Gastroesophageal sphincter (tissue), 3 donors: ENCODE measurements at regions not wholly inside any gene's neighbourhood (a gene's known extent, or its start where the extent isn't known, plus 50 kb on each side); places are given as distances from the start of the nearest gene placed in this dataset.
"Not testable (repeated sequence)": the region's sequence is repeated elsewhere in the genome, so short reads cannot be mapped to it uniquely, and the experiment has no call there.

Experiments
- EP300 ChIP-seq: sonication (generic); formaldehyde crosslinking; IDR thresholded peaks from one replicate; pipeline ENCODE4 v1.6.1; 2017; ENCODE audit warnings: antibody characterized with exemption, mild to moderate bottlenecking
- POLR2A ChIP-seq, 2 donors: fragments of 450-650 bp; IDR thresholded peaks; one replicate each; pipeline ENCODE4 v1.6.1; 2017; ENCODE audit warnings: antibody characterized with exemption in 2 of 2, mild to moderate bottlenecking in 2 of 2, moderate library complexity in 1 of 2
- POLR2AphosphoS5 ChIP-seq: sonication (generic); formaldehyde crosslinking; IDR thresholded peaks from one replicate; pipeline ENCODE4 v1.6.1; 2017; ENCODE audit warnings: antibody characterized with exemption
- TF ChIP-seq, protein P1 (sequence below), 4 experiments: fragments of 200-600 bp in 2 of 4; fragments of 450-650 bp in 2 of 4; sonication (generic) in 1 of 4; IDR thresholded peaks; one replicate each; pipeline ENCODE4 v1.5.1; 2017 to 2019; ENCODE audit warnings: antibody characterized with exemption in 4 of 4, mild to moderate bottlenecking in 2 of 4, moderate library complexity in 2 of 4

DNA sequence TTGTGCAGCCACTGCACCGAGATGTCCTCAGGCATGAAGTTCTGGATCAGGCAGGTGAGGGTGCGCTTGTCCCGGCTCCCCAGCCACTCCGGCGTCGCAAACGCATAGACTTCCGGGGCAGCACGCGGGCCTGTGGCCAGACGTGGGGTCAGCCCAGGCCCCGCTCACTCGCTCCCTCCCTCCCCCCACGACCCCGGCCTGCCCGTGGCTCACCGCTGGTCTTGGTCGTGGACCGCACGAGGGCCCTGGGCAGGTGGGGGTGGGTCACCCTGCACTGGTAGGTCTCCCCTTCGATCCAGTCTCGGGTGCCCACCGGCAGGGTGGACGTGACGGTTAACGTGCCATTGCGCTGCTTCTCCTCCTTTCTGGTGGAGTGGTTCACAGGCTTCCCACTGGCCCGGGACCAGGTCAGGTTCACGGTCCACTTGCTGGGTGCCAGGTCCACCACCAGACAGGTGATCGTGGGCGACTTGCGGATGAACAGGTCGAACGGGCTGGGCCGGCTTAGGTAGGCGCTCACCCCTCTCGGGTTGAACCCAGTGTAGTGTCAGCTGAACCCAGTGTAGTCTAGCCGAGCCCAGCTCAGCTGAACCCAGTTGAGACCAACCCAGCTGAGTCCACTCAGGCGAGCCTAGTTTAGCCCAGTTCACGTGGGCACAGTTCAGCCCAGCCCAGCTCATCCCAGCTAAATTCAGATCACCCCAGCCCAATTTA lies 195.8 kb downstream of the TMEM121 start:
- not testable (repeated sequence) for TF ChIP-seq EP300; POLR2AphosphoS5; POLR2A (IDR thresholded peaks at IDR 0.05)
- TF ChIP-seq, protein P1, sequence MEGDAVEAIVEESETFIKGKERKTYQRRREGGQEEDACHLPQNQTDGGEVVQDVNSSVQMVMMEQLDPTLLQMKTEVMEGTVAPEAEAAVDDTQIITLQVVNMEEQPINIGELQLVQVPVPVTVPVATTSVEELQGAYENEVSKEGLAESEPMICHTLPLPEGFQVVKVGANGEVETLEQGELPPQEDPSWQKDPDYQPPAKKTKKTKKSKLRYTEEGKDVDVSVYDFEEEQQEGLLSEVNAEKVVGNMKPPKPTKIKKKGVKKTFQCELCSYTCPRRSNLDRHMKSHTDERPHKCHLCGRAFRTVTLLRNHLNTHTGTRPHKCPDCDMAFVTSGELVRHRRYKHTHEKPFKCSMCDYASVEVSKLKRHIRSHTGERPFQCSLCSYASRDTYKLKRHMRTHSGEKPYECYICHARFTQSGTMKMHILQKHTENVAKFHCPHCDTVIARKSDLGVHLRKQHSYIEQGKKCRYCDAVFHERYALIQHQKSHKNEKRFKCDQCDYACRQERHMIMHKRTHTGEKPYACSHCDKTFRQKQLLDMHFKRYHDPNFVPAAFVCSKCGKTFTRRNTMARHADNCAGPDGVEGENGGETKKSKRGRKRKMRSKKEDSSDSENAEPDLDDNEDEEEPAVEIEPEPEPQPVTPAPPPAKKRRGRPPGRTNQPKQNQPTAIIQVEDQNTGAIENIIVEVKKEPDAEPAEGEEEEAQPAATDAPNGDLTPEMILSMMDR (IDR thresholded peaks at IDR 0.05) = not testable (repeated sequence)
